Suprapubic skin (tissue), 4 donors: ENCODE measurements at regions not wholly inside any gene's neighbourhood (a gene's known extent, or its start where the extent isn't known, plus 50 kb on each side); places are given as distances from the start of the nearest gene placed in this dataset.

Experiments
- CTCF ChIP-seq, 2 donors: fragments of 200-600 bp in 1 of 2; fragments of 450-650 bp in 1 of 2; sonication (generic) in 1 of 2; IDR thresholded peaks; one replicate each; pipeline ENCODE4 v1.5.1; 2016 to 2019; ENCODE audit warnings: antibody characterized with exemption in 2 of 2, mild to moderate bottlenecking in 1 of 2, moderate library complexity in 1 of 2
- EP300 ChIP-seq: sonication (generic); formaldehyde crosslinking; IDR thresholded peaks from one replicate; pipeline ENCODE4 v1.6.1; 2017; ENCODE audit warnings: antibody characterized with exemption
- POLR2A ChIP-seq, 2 donors: fragments of 450-650 bp; IDR thresholded peaks; one replicate each; pipeline ENCODE4 v1.6.1; 2017; ENCODE audit warnings: antibody characterized with exemption in 2 of 2, mild to moderate bottlenecking in 2 of 2, moderate library complexity in 2 of 2
- POLR2AphosphoS5 ChIP-seq, 3 donors: sonication (generic); formaldehyde crosslinking; IDR thresholded peaks; one replicate each; pipeline ENCODE4 v1.6.1; 2017; ENCODE audit warnings: antibody characterized with exemption in 3 of 3

GRCh38 chr3:110261141-110261540, 810.5 kb upstream of the NECTIN3 start:
- TF ChIP-seq CTCF (IDR thresholded peaks at IDR 0.05) (no peak), EP300 (no peak), POLR2A (IDR thresholded peaks at IDR 0.05) (no peak), POLR2AphosphoS5 (IDR thresholded peaks at IDR 0.05) (no peak)
